ENCODE measurements at regions not wholly inside any gene's neighbourhood (a gene's known extent, or its start where the extent isn't known, plus 50 kb on each side); places are given as distances from the start of the nearest gene placed in this dataset.

- peak in 2 of 3 experiments; percentile 23 to 49; a peak in 2 of 4 replicates for TF ChIP-seq CTCF (IDR thresholded peaks at IDR 0.05; ENCODE audit: control extremely low read depth in 1 of 3, insufficient read depth in 1 of 3, low read depth in 1 of 3, low read length in 3 of 3)
- no peak for TF ChIP-seq PHF8 (conservative IDR thresholded peaks at IDR 0.05; ENCODE audit: low read depth, low read length)
- TF ChIP-seq EP300 (IDR thresholded peaks at IDR 0.05; ENCODE audit: borderline replicate concordance in 1 of 2, low read depth in 2 of 2, low read length in 2 of 2), result no peak
- no peak for TF ChIP-seq POLR2AphosphoS5 (IDR thresholded peaks at IDR 0.05; ENCODE audit: low read depth, low read length)
- TF ChIP-seq, protein P1, sequence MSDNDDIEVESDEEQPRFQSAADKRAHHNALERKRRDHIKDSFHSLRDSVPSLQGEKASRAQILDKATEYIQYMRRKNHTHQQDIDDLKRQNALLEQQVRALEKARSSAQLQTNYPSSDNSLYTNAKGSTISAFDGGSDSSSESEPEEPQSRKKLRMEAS (IDR thresholded peaks at IDR 0.05), result no peak
- TF ChIP-seq CREB1 (IDR thresholded peaks at IDR 0.05), result no peak
- TF ChIP-seq RAD21 (IDR thresholded peaks at IDR 0.05 in 1 of 2, conservative IDR thresholded peaks at IDR 0.05 in 1 of 2; ENCODE audit: low read depth in 2 of 2, low read length in 2 of 2), result peak; percentile 75 to 78
- TF ChIP-seq CHD2 (IDR thresholded peaks at IDR 0.05; ENCODE audit: low read length), result no peak
- no peak for TF ChIP-seq RBBP5 (IDR thresholded peaks at IDR 0.05; ENCODE audit: borderline replicate concordance, low read depth, low read length)
- no peak for TF ChIP-seq HDAC2 (IDR thresholded peaks at IDR 0.05; ENCODE audit: borderline replicate concordance in 1 of 2, low read depth in 2 of 2, low read length in 2 of 2)
- TF ChIP-seq RFX5 (IDR thresholded peaks at IDR 0.05; ENCODE audit: borderline replicate concordance, low read depth, low read length), result no peak
These were observed 75.0 kb downstream of the ATP6V1G3 start for GRCh38 chr1:198465201-198466144.

Data from H1 (cell line).